ENCODE measurements at regions not wholly inside any gene's neighbourhood (a gene's known extent, or its start where the extent isn't known, plus 50 kb on each side); places are given as distances from the start of the nearest gene placed in this dataset.
A peak's percentile ranks its signal among the peaks of the same experiment; 100 is the strongest.

GRCh38 chr14:25430808-25431207 lies 380.9 kb upstream of the STXBP6 start:
- H3K9me3 ChIP-seq (ENCODE audit: insufficient read depth, low read depth, low read length): no peaks in the 10 kb centered on the region
- no peak for FAIRE-seq
- H3K4me2 ChIP-seq (ENCODE audit: low read length): no peak overlapping the region

GRCh38 chr14:25412998-25413397 lies 363.1 kb upstream of the STXBP6 start:
- Histone ChIP-seq H3K9ac (ENCODE audit: low read length) (no peak overlapping the region), H3K4me1 (ENCODE audit: insufficient read depth, low read length) (no peaks in the 10 kb centered on the region), H3K4me2 (ENCODE audit: low read length) (no peak overlapping the region), H3K27ac (ENCODE audit: low read depth, low read length) (no peak overlapping the region), H3K9me3 (ENCODE audit: insufficient read depth, low read depth, low read length) (no peaks in the 10 kb centered on the region), H3K4me3 (ENCODE audit: insufficient read depth, low read depth, low read length) (no peak overlapping the region), H3K27me3 (ENCODE audit: insufficient read depth, low read length) (no peaks in the 10 kb centered on the region), H3K79me2 (ENCODE audit: insufficient read depth, low read length) (no peaks in the 10 kb centered on the region), H2AFZ (ENCODE audit: low read depth, low read length) (no peak overlapping the region), H3K36me3 (ENCODE audit: insufficient read depth, low read length) (no peaks in the 10 kb centered on the region), H4K20me1 (ENCODE audit: insufficient read depth, low read length) (no peaks in the 10 kb centered on the region)
- Mint-ChIP-seq H3K36me3 (ENCODE audit: low read depth, unreplicated experiment) (no peaks in the 10 kb centered on the region), H3K4me1 (ENCODE audit: low read depth, unreplicated experiment) (no peaks in the 10 kb centered on the region), H3K4me3 (ENCODE audit: unreplicated experiment) (no peak overlapping the region), H3K27me3 (ENCODE audit: low read depth, unreplicated experiment) (peaks cover 2% of the 10 kb centered on the region), H3K27ac (ENCODE audit: unreplicated experiment) (no peak overlapping the region), H3K9me3 (ENCODE audit: unreplicated experiment) (no peaks in the 10 kb centered on the region)
- TF ChIP-seq CTCF (IDR thresholded peaks at IDR 0.05; ENCODE audit: insufficient read depth, low read depth, low read length) (no peak), EZH2 (IDR thresholded peaks at IDR 0.05; ENCODE audit: insufficient read depth, low read length) (no peak)
- FAIRE-seq: no peak
- no peak for DNase-seq (ENCODE audit: low read depth)

More at GRCh38 chr14:25430808-25431207, 380.9 kb upstream of the STXBP6 start:
- Mint-ChIP-seq H3K27ac (ENCODE audit: unreplicated experiment) (no peak overlapping the region), H3K27me3 (ENCODE audit: low read depth, unreplicated experiment) (peaks cover 6% of the 10 kb centered on the region), H3K4me3 (ENCODE audit: unreplicated experiment) (no peak overlapping the region), H3K4me1 (ENCODE audit: low read depth, unreplicated experiment) (no peaks in the 10 kb centered on the region), H3K9me3 (ENCODE audit: unreplicated experiment) (peaks cover 5% of the 10 kb centered on the region), H3K36me3 (ENCODE audit: low read depth, unreplicated experiment) (no peaks in the 10 kb centered on the region)
- H3K36me3 ChIP-seq (ENCODE audit: insufficient read depth, low read length): no peaks in the 10 kb centered on the region
- no peak overlapping the region for H2AFZ ChIP-seq (ENCODE audit: low read depth, low read length)
- H4K20me1 ChIP-seq (ENCODE audit: insufficient read depth, low read length): no peaks in the 10 kb centered on the region
- no peak overlapping the region for H3K9ac ChIP-seq (ENCODE audit: low read length)
- no peak overlapping the region for H3K4me3 ChIP-seq (ENCODE audit: insufficient read depth, low read depth, low read length)
- no peak for DNase-seq (ENCODE audit: low read depth)
- H3K27me3 ChIP-seq (ENCODE audit: insufficient read depth, low read length): no peaks in the 10 kb centered on the region
- no peak for TF ChIP-seq EZH2 (IDR thresholded peaks at IDR 0.05; ENCODE audit: insufficient read depth, low read length)
- TF ChIP-seq CTCF (IDR thresholded peaks at IDR 0.05; ENCODE audit: insufficient read depth, low read depth, low read length): no peak
- H3K79me2 ChIP-seq (ENCODE audit: insufficient read depth, low read length): no peaks in the 10 kb centered on the region
- H3K27ac ChIP-seq (ENCODE audit: low read depth, low read length): no peak overlapping the region
- H3K4me1 ChIP-seq (ENCODE audit: insufficient read depth, low read length): no peaks in the 10 kb centered on the region

- TF ChIP-seq CTCF (IDR thresholded peaks at IDR 0.05; ENCODE audit: insufficient read depth, low read depth, low read length): peak; percentile 5
- TF ChIP-seq EZH2 (IDR thresholded peaks at IDR 0.05; ENCODE audit: insufficient read depth, low read length): no peak
- FAIRE-seq: no peak
- Mint-ChIP-seq H3K27ac (ENCODE audit: unreplicated experiment) (no peak overlapping the region), H3K9me3 (ENCODE audit: unreplicated experiment) (no peaks in the 10 kb centered on the region), H3K27me3 (ENCODE audit: low read depth, unreplicated experiment) (peaks cover 4% of the 10 kb centered on the region), H3K4me1 (ENCODE audit: low read depth, unreplicated experiment) (no peaks in the 10 kb centered on the region), H3K4me3 (ENCODE audit: unreplicated experiment) (no peak overlapping the region), H3K36me3 (ENCODE audit: low read depth, unreplicated experiment) (no peaks in the 10 kb centered on the region)
- no peak overlapping the region for H3K4me2 ChIP-seq (ENCODE audit: low read length)
- no peaks in the 10 kb centered on the region for H3K4me1 ChIP-seq (ENCODE audit: insufficient read depth, low read length)
- no peak overlapping the region for H3K27ac ChIP-seq (ENCODE audit: low read depth, low read length)
- no peaks in the 10 kb centered on the region for H3K79me2 ChIP-seq (ENCODE audit: insufficient read depth, low read length)
- no peak overlapping the region for H3K4me3 ChIP-seq (ENCODE audit: insufficient read depth, low read depth, low read length)
- H2AFZ ChIP-seq (ENCODE audit: low read depth, low read length): no peak overlapping the region
- no peaks in the 10 kb centered on the region for H3K36me3 ChIP-seq (ENCODE audit: insufficient read depth, low read length)
- no peak overlapping the region for H3K9ac ChIP-seq (ENCODE audit: low read length)
- no peaks in the 10 kb centered on the region for H4K20me1 ChIP-seq (ENCODE audit: insufficient read depth, low read length)
- DNase-seq (ENCODE audit: low read depth): no peak
- no peaks in the 10 kb centered on the region for H3K27me3 ChIP-seq (ENCODE audit: insufficient read depth, low read length)
- H3K9me3 ChIP-seq (ENCODE audit: insufficient read depth, low read depth, low read length): no peaks in the 10 kb centered on the region
Observed at GRCh38 chr14:25411781-25412757, 362.1 kb upstream of the STXBP6 start.

All from astrocyte (in vitro differentiated cells and primary cell).